T-helper 2 cell treated with Interferon-gamma antibody and Interleukin-4, amounts not matched to agents 5 μg/mL and 100 μg/mL, for 36 hours (primary cell): ENCODE measurements at regions not wholly inside any gene's neighbourhood (a gene's known extent, or its start where the extent isn't known, plus 50 kb on each side); places are given as distances from the start of the nearest gene placed in this dataset.

Experiments used
- DNase-seq: peaks from one replicate; pipeline ENCODE4 v3.0.0; 2021; ENCODE audit warnings: low spot score
- H3K27ac Mint-ChIP-seq: one replicate; pipeline ENCODE4 v1.8.0; 2021; ENCODE audit warnings: mild to moderate bottlenecking, mixed read lengths
- H3K27me3 Mint-ChIP-seq: one replicate; pipeline ENCODE4 v1.8.0; 2021; ENCODE audit warnings: low read depth, mixed read lengths
- H3K36me3 Mint-ChIP-seq: one replicate; pipeline ENCODE4 v1.8.0; 2021; ENCODE audit warnings: low read depth, mixed read lengths
- H3K4me1 Mint-ChIP-seq: one replicate; pipeline ENCODE4 v1.8.0; 2021; ENCODE audit warnings: low read depth, mixed read lengths
- H3K4me3 Mint-ChIP-seq: one replicate; pipeline ENCODE4 v1.8.0; 2022; ENCODE audit warnings: mild to moderate bottlenecking, moderate library complexity, mixed read lengths
- H3K9me3 Mint-ChIP-seq: one replicate; pipeline ENCODE4 v1.8.0; 2021; ENCODE audit warnings: mixed read lengths

- no peaks in the 10 kb centered on the region for H3K9me3 Mint-ChIP-seq
- H3K27ac Mint-ChIP-seq: no peak overlapping the region
- H3K4me1 Mint-ChIP-seq: peaks cover 8% of the 10 kb centered on the region
- H3K4me3 Mint-ChIP-seq: no peak overlapping the region
- no peak for DNase-seq
- peaks cover 4% of the 10 kb centered on the region for H3K27me3 Mint-ChIP-seq
- no peaks in the 10 kb centered on the region for H3K36me3 Mint-ChIP-seq
These were observed 468.4 kb downstream of the FOXO1 start for GRCh38 chr13:40197936-40198595.

GRCh38 chr13:40200273-40200978 is 466.0 kb downstream of the FOXO1 start:
- H3K4me3 Mint-ChIP-seq: no peak overlapping the region
- H3K9me3 Mint-ChIP-seq: peaks cover under 1% of the 10 kb centered on the region
- no peak overlapping the region for H3K27ac Mint-ChIP-seq
- H3K36me3 Mint-ChIP-seq: peaks cover 3% of the 10 kb centered on the region
- DNase-seq: no peak
- no peaks in the 10 kb centered on the region for H3K27me3 Mint-ChIP-seq
- H3K4me1 Mint-ChIP-seq: peaks cover 6% of the 10 kb centered on the region

- DNase-seq: no peak
- H3K4me1 Mint-ChIP-seq: peaks cover 31% of the 10 kb centered on the region
- peaks cover 18% of the 10 kb centered on the region for H3K36me3 Mint-ChIP-seq
- H3K9me3 Mint-ChIP-seq: peaks cover 15% of the 10 kb centered on the region
- no peak overlapping the region for H3K4me3 Mint-ChIP-seq
- H3K27me3 Mint-ChIP-seq: no peaks in the 10 kb centered on the region
- H3K27ac Mint-ChIP-seq: no peak overlapping the region
These were observed 462.2 kb downstream of the FOXO1 start for GRCh38 chr13:40204246-40204645.

DNA sequence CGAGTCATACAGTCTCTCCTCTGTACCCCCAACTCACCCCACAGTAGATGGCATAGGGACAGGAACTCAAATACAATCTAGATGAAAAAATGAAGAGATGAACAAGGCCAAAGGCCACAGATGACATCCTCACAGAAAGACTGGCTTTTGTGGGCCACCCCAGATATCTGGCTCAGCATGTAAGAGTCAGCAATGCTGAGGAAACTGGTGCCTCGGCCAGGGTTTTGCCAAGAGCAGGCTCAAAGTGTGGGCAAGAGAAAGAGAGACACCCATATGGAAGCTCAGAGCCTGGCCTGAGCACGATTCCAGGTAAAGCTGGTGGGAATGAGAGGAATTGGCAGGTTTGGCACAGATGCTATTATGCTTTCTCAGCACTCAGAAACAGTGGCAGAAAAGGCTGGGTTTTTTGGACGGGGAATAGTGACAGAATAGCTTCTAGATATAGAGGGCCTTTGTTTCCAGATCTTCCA is 460.6 kb downstream of the FOXO1 start:
- Mint-ChIP-seq H3K4me1 (peaks cover 25% of the 10 kb centered on the region), H3K27me3 (no peaks in the 10 kb centered on the region), H3K9me3 (peaks cover 15% of the 10 kb centered on the region), H3K4me3 (peak overlapping the region; percentile 4), H3K36me3 (peaks cover 18% of the 10 kb centered on the region), H3K27ac (peak overlapping the region; percentile 97)
- no peak for DNase-seq

- H3K4me3 Mint-ChIP-seq: peak overlapping the region; percentile 67
- peak overlapping the region; percentile 97 for H3K27ac Mint-ChIP-seq
- H3K36me3 Mint-ChIP-seq: peaks cover 18% of the 10 kb centered on the region
- peaks cover 15% of the 10 kb centered on the region for H3K9me3 Mint-ChIP-seq
- peaks cover 25% of the 10 kb centered on the region for H3K4me1 Mint-ChIP-seq
- H3K27me3 Mint-ChIP-seq: no peaks in the 10 kb centered on the region
- DNase-seq: peak; percentile 27
These were observed 460.0 kb downstream of the FOXO1 start for GRCh38 chr13:40206241-40207000.

GRCh38 chr13:40207001-40207478 is 459.4 kb downstream of the FOXO1 start:
- H3K36me3 Mint-ChIP-seq: peaks cover 18% of the 10 kb centered on the region
- peaks cover 25% of the 10 kb centered on the region for H3K4me1 Mint-ChIP-seq
- H3K9me3 Mint-ChIP-seq: peaks cover 15% of the 10 kb centered on the region
- peak overlapping the region; percentile 97 for H3K27ac Mint-ChIP-seq
- no peak for DNase-seq
- no peaks in the 10 kb centered on the region for H3K27me3 Mint-ChIP-seq
- peak overlapping the region; percentile 67 for H3K4me3 Mint-ChIP-seq

DNA sequence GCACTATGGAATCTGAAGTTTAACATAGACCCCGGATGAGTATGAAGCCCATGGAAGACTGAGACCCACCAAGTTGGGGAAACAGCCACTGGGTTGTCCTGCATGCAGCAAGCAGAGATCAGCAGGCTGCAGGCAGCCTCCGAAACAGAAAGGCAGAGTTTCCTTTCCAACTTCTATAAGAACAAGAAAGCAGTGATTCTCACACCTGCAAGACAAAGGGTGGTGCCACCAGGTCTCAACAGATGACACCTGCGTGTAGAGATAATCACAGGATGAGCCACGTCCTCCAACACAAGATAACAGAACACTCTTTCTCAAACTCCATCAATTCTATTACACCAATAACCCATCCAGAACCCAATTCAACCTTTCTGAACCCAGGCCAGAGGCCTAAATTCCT is 457.9 kb downstream of the FOXO1 start:
- Mint-ChIP-seq H3K36me3 (peaks cover 18% of the 10 kb centered on the region), H3K9me3 (peaks cover 15% of the 10 kb centered on the region), H3K27ac (no peak overlapping the region), H3K4me3 (no peak overlapping the region), H3K4me1 (peaks cover 25% of the 10 kb centered on the region), H3K27me3 (no peaks in the 10 kb centered on the region)
- DNase-seq: no peak

- no peak overlapping the region for H3K27ac Mint-ChIP-seq
These were observed 455.4 kb downstream of the FOXO1 start for GRCh38 chr13:40210865-40211585.

DNA sequence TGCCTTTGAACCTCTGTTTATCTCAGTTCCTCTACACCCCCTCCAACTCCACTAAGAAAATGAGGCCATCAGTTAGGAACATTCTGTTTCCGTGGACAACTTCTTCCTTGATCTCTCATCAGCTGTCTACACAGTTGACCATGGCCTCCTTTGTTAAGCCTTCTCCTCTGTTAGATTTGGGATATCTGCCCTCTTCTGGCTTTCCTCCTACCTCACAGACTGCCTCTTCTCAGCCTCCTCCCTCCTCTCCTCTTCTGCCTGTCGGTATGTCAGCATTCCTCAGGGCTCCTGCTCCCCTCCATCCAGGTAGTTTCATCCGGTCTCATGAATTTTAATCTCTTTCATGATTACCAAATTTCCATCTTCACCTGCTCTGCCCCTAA is 454.9 kb downstream of the FOXO1 start:
- H3K9me3 Mint-ChIP-seq: peaks cover 6% of the 10 kb centered on the region
- no peak for DNase-seq
- peaks cover 19% of the 10 kb centered on the region for H3K4me1 Mint-ChIP-seq
- H3K27me3 Mint-ChIP-seq: peaks cover 4% of the 10 kb centered on the region
- no peak overlapping the region for H3K27ac Mint-ChIP-seq
- H3K36me3 Mint-ChIP-seq: peaks cover 6% of the 10 kb centered on the region
- H3K4me3 Mint-ChIP-seq: no peak overlapping the region

More at GRCh38 chr13:40210865-40211585, 455.4 kb downstream of the FOXO1 start:
- Mint-ChIP-seq H3K36me3 (peaks cover 10% of the 10 kb centered on the region), H3K9me3 (peaks cover 9% of the 10 kb centered on the region), H3K27me3 (peaks cover 4% of the 10 kb centered on the region), H3K4me3 (no peak overlapping the region), H3K4me1 (peaks cover 24% of the 10 kb centered on the region)
- DNase-seq: no peak

GRCh38 chr13:40213779-40214178 is 452.7 kb downstream of the FOXO1 start:
- H3K27me3 Mint-ChIP-seq: peaks cover 4% of the 10 kb centered on the region
- no peaks in the 10 kb centered on the region for H3K36me3 Mint-ChIP-seq
- no peak for DNase-seq
- H3K27ac Mint-ChIP-seq: no peak overlapping the region
- no peak overlapping the region for H3K4me3 Mint-ChIP-seq
- peaks cover 5% of the 10 kb centered on the region for H3K4me1 Mint-ChIP-seq
- no peaks in the 10 kb centered on the region for H3K9me3 Mint-ChIP-seq

- no peak for DNase-seq
- H3K36me3 Mint-ChIP-seq: no peaks in the 10 kb centered on the region
- H3K4me1 Mint-ChIP-seq: peaks cover 8% of the 10 kb centered on the region
- no peak overlapping the region for H3K27ac Mint-ChIP-seq
- H3K27me3 Mint-ChIP-seq: peaks cover 4% of the 10 kb centered on the region
- H3K9me3 Mint-ChIP-seq: no peaks in the 10 kb centered on the region
- H3K4me3 Mint-ChIP-seq: no peak overlapping the region
These were observed 451.1 kb downstream of the FOXO1 start for GRCh38 chr13:40215311-40215710.

- H3K4me3 Mint-ChIP-seq: no peak overlapping the region
- no peaks in the 10 kb centered on the region for H3K36me3 Mint-ChIP-seq
- peaks cover 13% of the 10 kb centered on the region for H3K4me1 Mint-ChIP-seq
These were observed 450.7 kb downstream of the FOXO1 start for GRCh38 chr13:40215747-40216146.

DNA sequence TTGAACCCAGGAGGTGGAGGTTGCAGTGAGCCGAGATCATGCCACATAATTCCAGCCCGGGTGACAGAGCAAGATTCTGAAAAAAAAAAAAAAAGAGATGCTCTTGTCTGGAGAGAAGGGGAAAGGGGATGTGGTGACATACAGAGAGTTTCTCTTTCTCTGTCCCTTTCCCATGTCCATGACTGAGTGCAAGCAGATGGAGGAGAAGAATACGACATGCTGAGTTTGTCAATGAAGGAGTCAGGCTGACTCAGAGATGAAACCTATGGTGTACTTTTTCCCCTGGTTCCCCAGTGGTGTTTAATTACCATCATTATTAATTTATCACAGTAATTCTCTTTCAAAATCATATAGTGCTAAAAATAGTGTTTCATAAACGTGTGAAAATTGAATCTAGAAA is 448.8 kb downstream of the FOXO1 start:
- no peaks in the 10 kb centered on the region for H3K9me3 Mint-ChIP-seq
- no peak overlapping the region for H3K27ac Mint-ChIP-seq
- no peaks in the 10 kb centered on the region for H3K36me3 Mint-ChIP-seq
- no peak overlapping the region for H3K4me3 Mint-ChIP-seq
- H3K4me1 Mint-ChIP-seq: peaks cover 32% of the 10 kb centered on the region
- H3K27me3 Mint-ChIP-seq: peaks cover 4% of the 10 kb centered on the region
- DNase-seq: no peak

More at GRCh38 chr13:40215747-40216146, 450.7 kb downstream of the FOXO1 start:
- no peak for DNase-seq
- Mint-ChIP-seq H3K27me3 (peaks cover 4% of the 10 kb centered on the region), H3K27ac (no peak overlapping the region), H3K9me3 (no peaks in the 10 kb centered on the region)
